Immature natural killer cell (primary cell): ENCODE measurements at regions not wholly inside any gene's neighbourhood (a gene's known extent, or its start where the extent isn't known, plus 50 kb on each side); places are given as distances from the start of the nearest gene placed in this dataset.

Experiments used
- DNase-seq, 3 donors: peaks; one replicate each; pipeline ENCODE4 v3.0.0; 2022; ENCODE audit warnings: mixed read lengths in 1 of 3
- H3K27ac Mint-ChIP-seq, 6 donors: one replicate each; pipeline ENCODE4 v1.8.0; 2020; ENCODE audit warnings: mixed read lengths in 6 of 6, mild to moderate bottlenecking in 5 of 6, inconsistent platforms in 4 of 6, moderate library complexity in 3 of 6
- H3K27me3 Mint-ChIP-seq, 3 donors: one replicate each; pipeline ENCODE4 v1.8.0; 2020 to 2021; ENCODE audit warnings: low read depth in 3 of 3, mild to moderate bottlenecking in 3 of 3, mixed read lengths in 3 of 3, moderate library complexity in 3 of 3, inconsistent platforms in 1 of 3
- H3K36me3 Mint-ChIP-seq, 3 donors: one replicate each; pipeline ENCODE4 v1.8.0; 2020; ENCODE audit warnings: mixed read lengths in 3 of 3, inconsistent platforms in 2 of 3, mild to moderate bottlenecking in 2 of 3
- H3K4me1 Mint-ChIP-seq, 2 donors: one replicate each; pipeline ENCODE4 v1.8.0; 2020; ENCODE audit warnings: inconsistent platforms in 2 of 2, mild to moderate bottlenecking in 2 of 2, mixed read lengths in 2 of 2, moderate library complexity in 1 of 2
- H3K4me3 Mint-ChIP-seq, 5 donors: one replicate each; pipeline ENCODE4 v1.8.0; 2020; ENCODE audit warnings: mild to moderate bottlenecking in 5 of 5, mixed read lengths in 5 of 5, inconsistent platforms in 3 of 5, moderate library complexity in 3 of 5
- H3K9me3 Mint-ChIP-seq, 6 donors: one replicate each; pipeline ENCODE4 v1.8.0; 2020; ENCODE audit warnings: mild to moderate bottlenecking in 6 of 6, mixed read lengths in 6 of 6, inconsistent platforms in 4 of 6, moderate library complexity in 3 of 6

- H3K9me3 Mint-ChIP-seq, result no peaks in the 10 kb centered on the region
- no peak for DNase-seq
- no peak overlapping the region for H3K4me3 Mint-ChIP-seq
- H3K27me3 Mint-ChIP-seq, result peaks cover 1 to 6% (median 3%) of the 10 kb centered on the region in 3 donors
- peaks cover 4 to 7% of the 10 kb centered on the region in 2 donors for H3K4me1 Mint-ChIP-seq
- H3K36me3 Mint-ChIP-seq, result no peaks in the 10 kb centered on the region
- H3K27ac Mint-ChIP-seq, result no peak overlapping the region
These were observed 62.1 kb upstream of the IL12A start for GRCh38 chr3:159926573-159926972.

GRCh38 chr3:159928071-159928491 lies 60.6 kb upstream of the IL12A start:
- peaks cover under 1 to 3% (median 2%) of the 10 kb centered on the region in 6 donors for H3K9me3 Mint-ChIP-seq
- peaks cover 3 to 7% (median 3%) of the 10 kb centered on the region in 3 donors for H3K27me3 Mint-ChIP-seq
- H3K27ac Mint-ChIP-seq, result no peak overlapping the region
- peaks cover 4 to 7% of the 10 kb centered on the region in 2 donors for H3K4me1 Mint-ChIP-seq
- no peaks in the 10 kb centered on the region for H3K36me3 Mint-ChIP-seq
- H3K4me3 Mint-ChIP-seq, result no peak overlapping the region
- no peak for DNase-seq

GRCh38 chr3:159928666-159929065 lies 60.0 kb upstream of the IL12A start:
- Mint-ChIP-seq H3K4me1 (peaks cover 4 to 7% of the 10 kb centered on the region in 2 donors), H3K27ac (no peak overlapping the region), H3K4me3 (no peak overlapping the region), H3K27me3 (peaks cover 3 to 11% (median 3%) of the 10 kb centered on the region in 3 donors), H3K36me3 (no peaks in the 10 kb centered on the region), H3K9me3 (peaks cover 2 to 8% (median 5%) of the 10 kb centered on the region in 6 donors)
- DNase-seq, result no peak

- no peak overlapping the region for H3K27ac Mint-ChIP-seq
- peaks cover 4 to 7% of the 10 kb centered on the region in 2 donors for H3K4me1 Mint-ChIP-seq
- no peak overlapping the region for H3K4me3 Mint-ChIP-seq
- H3K36me3 Mint-ChIP-seq, result peaks cover under 1 to 2% (median 1%) of the 10 kb centered on the region in 3 donors
- peaks cover 3 to 12% (median 3%) of the 10 kb centered on the region in 3 donors for H3K27me3 Mint-ChIP-seq
- no peak for DNase-seq
- H3K9me3 Mint-ChIP-seq, result peaks cover 2 to 16% (median 7%) of the 10 kb centered on the region in 6 donors
These were observed 59.2 kb upstream of the IL12A start for GRCh38 chr3:159929171-159930141.

GRCh38 chr3:159934216-159934615 lies 54.4 kb upstream of the IL12A start:
- Mint-ChIP-seq H3K4me3 (no peak overlapping the region), H3K4me1 (peaks cover 2 to 7% of the 10 kb centered on the region in 2 donors)

GRCh38 chr3:159936541-159936940 lies 52.1 kb upstream of the IL12A start:
- Mint-ChIP-seq H3K9me3 (peaks cover 10 to 23% (median 13%) of the 10 kb centered on the region in 6 donors), H3K27me3 (peaks cover 0 to 11% (median 2%) of the 10 kb centered on the region in 3 donors), H3K4me1 (no peaks in the 10 kb centered on the region), H3K27ac (no peak overlapping the region), H3K36me3 (peaks cover 3 to 9% (median 4%) of the 10 kb centered on the region in 3 donors), H3K4me3 (no peak overlapping the region)
- no peak for DNase-seq

More at GRCh38 chr3:159934216-159934615, 54.4 kb upstream of the IL12A start:
- peaks cover 0 to 11% (median 2%) of the 10 kb centered on the region in 3 donors for H3K27me3 Mint-ChIP-seq
- peaks cover 3 to 9% (median 4%) of the 10 kb centered on the region in 3 donors for H3K36me3 Mint-ChIP-seq
- peaks cover 10 to 23% (median 13%) of the 10 kb centered on the region in 6 donors for H3K9me3 Mint-ChIP-seq
- H3K27ac Mint-ChIP-seq, result no peak overlapping the region
- no peak for DNase-seq

- DNase-seq, result no peak
- no peak overlapping the region for H3K4me3 Mint-ChIP-seq
- peaks cover 3 to 9% (median 4%) of the 10 kb centered on the region in 3 donors for H3K36me3 Mint-ChIP-seq
- H3K27me3 Mint-ChIP-seq, result peaks cover 0 to 11% (median 0%) of the 10 kb centered on the region in 3 donors
- peaks cover 10 to 23% (median 13%) of the 10 kb centered on the region in 6 donors for H3K9me3 Mint-ChIP-seq
- H3K4me1 Mint-ChIP-seq, result no peaks in the 10 kb centered on the region
- H3K27ac Mint-ChIP-seq, result no peak overlapping the region
These were observed 51.0 kb upstream of the IL12A start for GRCh38 chr3:159937561-159938166.

GRCh38 chr3:159938714-159939113 lies 49.9 kb upstream of the IL12A start:
- Mint-ChIP-seq H3K9me3 (peaks cover 7 to 15% (median 8%) of the 10 kb centered on the region in 6 donors), H3K27me3 (peaks cover 0 to 7% (median 0%) of the 10 kb centered on the region in 3 donors), H3K36me3 (peaks cover 3 to 9% (median 4%) of the 10 kb centered on the region in 3 donors), H3K4me1 (no peaks in the 10 kb centered on the region), H3K4me3 (no peak overlapping the region), H3K27ac (no peak overlapping the region)
- DNase-seq, result no peak
